H1 (cell line): ENCODE measurements at regions not wholly inside any gene's neighbourhood (a gene's known extent, or its start where the extent isn't known, plus 50 kb on each side); places are given as distances from the start of the nearest gene placed in this dataset.

ENCODE experiments used
- CTCF ChIA-PET: fragments of 300-600 bp; sonication (Branson Sonifier 250); formaldehyde crosslinking; loops from one replicate; lab custom pipeline; 2021; ENCODE audit not compliant: partially characterized antibody; lab: Charles Lee
- POLR2A ChIA-PET: fragments of 300-600 bp; sonication (Branson Sonifier 250); formaldehyde crosslinking; loops from one replicate; lab custom pipeline; 2021; ENCODE audit warnings: inconsistent platforms; ENCODE audit not compliant: partially characterized antibody; lab: Charles Lee
- DNase-seq, 2 experiments: peaks; one replicate each; pipeline versions ENCODE4 v3.0.0 to v3.0.0-alpha.2; 2010 to 2022; ENCODE audit warnings: low spot score in 2 of 2, low read depth in 1 of 2, mixed read lengths in 1 of 2
- FAIRE-seq: peaks from 2 replicates; lab custom pipeline; 2011; peaks lifted over from hg19 to GRCh38; lab: Jason Lieb, UNC
- H2AFZ ChIP-seq: 2 replicates; pipeline ENCODE4 v1.8.1; 2012; ENCODE audit warnings: low read length, inconsistent platforms
- H2AK5ac ChIP-seq: 2 replicates; pipeline ENCODE4 v1.6.1; 2013; ENCODE audit warnings: low read depth, low read length
- H2BK120ac ChIP-seq: replicated peaks from 2 replicates; pipeline ENCODE3; 2013; ENCODE audit warnings: low read depth, low read length, inconsistent platforms
- H2BK12ac ChIP-seq: 2 replicates; pipeline ENCODE4 v1.6.1; 2013; ENCODE audit warnings: low read depth, low read length
- H2BK15ac ChIP-seq: 2 replicates; pipeline ENCODE4 v1.6.1; 2013; ENCODE audit warnings: low read length
- H2BK20ac ChIP-seq: 2 replicates; pipeline ENCODE4 v1.6.1; 2013; ENCODE audit warnings: low read length
- H2BK5ac ChIP-seq: 2 replicates; pipeline ENCODE4 v1.6.1; 2013; ENCODE audit warnings: low read depth, low read length
- H3K14ac ChIP-seq: 2 replicates; pipeline ENCODE4 v1.6.1; 2013; ENCODE audit warnings: inconsistent platforms; ENCODE audit not compliant: insufficient read length
- H3K18ac ChIP-seq: 2 replicates; pipeline ENCODE4 v1.6.1; 2013; ENCODE audit warnings: low read length; ENCODE audit errors: extremely low read depth
- H3K23ac ChIP-seq: 2 replicates; pipeline ENCODE4 v1.6.1; 2013; ENCODE audit warnings: inconsistent platforms; ENCODE audit not compliant: insufficient read length
- H3K23me2 ChIP-seq: 2 replicates; pipeline ENCODE4 v1.6.1; 2013; ENCODE audit warnings: low read depth, low read length
- H3K27ac ChIP-seq: 2 replicates; pipeline ENCODE4 v1.6.1; 2011; ENCODE audit warnings: low read depth, low read length, inconsistent platforms
- H3K27me3 ChIP-seq, 4 experiments: replicated peaks in 1 of 4; 1 replicate in 1 of 4; 2 replicates in 3 of 4; pipeline versions ENCODE4 v1.6.1 to v1.8.1; 2011 to 2013; ENCODE audit warnings: low read length in 3 of 4, mild to moderate bottlenecking in 3 of 4, inconsistent platforms in 2 of 4, mixed read lengths in 2 of 4, moderate library complexity in 1 of 4; ENCODE audit not compliant: control insufficient read depth in 3 of 4, insufficient read depth in 3 of 4; ENCODE audit errors: extremely low read depth in 1 of 4
- H3K36me3 ChIP-seq, 4 experiments: 2 replicates each; pipeline versions ENCODE4 v1.6.1 to v1.8.1; 2011 to 2013; ENCODE audit warnings: mild to moderate bottlenecking in 4 of 4, low read length in 3 of 4, moderate library complexity in 2 of 4, control low read depth in 1 of 4, inconsistent platforms in 1 of 4; ENCODE audit not compliant: insufficient read depth in 4 of 4, control insufficient read depth in 2 of 4
- H3K4ac ChIP-seq: replicated peaks from 2 replicates; pipeline ENCODE3; 2013; ENCODE audit warnings: low read length, low read depth, mixed read lengths, inconsistent platforms; ENCODE audit not compliant: insufficient read length
- H3K4me1 ChIP-seq, 4 experiments: replicated peaks in 1 of 4; 1 replicate in 1 of 4; 2 replicates in 3 of 4; pipeline versions ENCODE4 v1.6.1 to v1.8.1; 2011 to 2013; ENCODE audit warnings: low read length in 3 of 4, inconsistent platforms in 2 of 4, mixed read lengths in 1 of 4; ENCODE audit not compliant: insufficient read depth in 4 of 4, control insufficient read depth in 3 of 4
- H3K4me2 ChIP-seq, 2 experiments: 2 replicates each; pipeline versions ENCODE4 v1.6.1 to v1.8.1; 2011 to 2013; ENCODE audit warnings: low read depth in 2 of 2, low read length in 2 of 2, control low read depth in 1 of 2, inconsistent platforms in 1 of 2, mild to moderate bottlenecking in 1 of 2; ENCODE audit not compliant: insufficient read depth in 1 of 2
- H3K4me3 ChIP-seq, 4 experiments: fragments of 200-600, 300-600 bp in 1 of 4; sonication (generic), shearing (Covaris generic), sonication (Bioruptor Twin) in 1 of 4; 2 replicates each; pipeline versions ENCODE4 v1.5.1 to v1.8.1; 2011 to 2016; ENCODE audit warnings: low read length in 4 of 4, low read depth in 3 of 4, control low read depth in 2 of 4, inconsistent platforms in 2 of 4, mild to moderate bottlenecking in 2 of 4, mixed read lengths in 1 of 4, moderate library complexity in 1 of 4; ENCODE audit not compliant: insufficient read depth in 2 of 4; ENCODE audit errors: extremely low read depth in 1 of 4
- H3K56ac ChIP-seq: replicated peaks from 2 replicates; pipeline ENCODE3; 2013; ENCODE audit warnings: low read depth, mild to moderate bottlenecking, mixed read lengths, low read length, inconsistent platforms; ENCODE audit not compliant: insufficient read length
- H3K79me1 ChIP-seq: 2 replicates; pipeline ENCODE4 v1.6.1; 2013; ENCODE audit warnings: low read depth, low read length, control low read depth
- H3K79me2 ChIP-seq, 2 experiments: 2 replicates each; pipeline versions ENCODE4 v1.6.1 to v1.8.1; 2012 to 2013; ENCODE audit warnings: low read length in 2 of 2, mild to moderate bottlenecking in 2 of 2, inconsistent platforms in 1 of 2; ENCODE audit not compliant: insufficient read depth in 2 of 2, control insufficient read depth in 1 of 2
- H3K9ac ChIP-seq, 4 experiments: replicated peaks in 1 of 4; 1 replicate in 1 of 4; 2 replicates in 3 of 4; pipeline versions ENCODE4 v1.6.1 to v1.8.1; 2011 to 2013; ENCODE audit warnings: low read depth in 3 of 4, low read length in 3 of 4, control low read depth in 2 of 4, mild to moderate bottlenecking in 2 of 4, moderate library complexity in 2 of 4, inconsistent platforms in 1 of 4; ENCODE audit errors: extremely low read depth in 1 of 4
- H3K9me3 ChIP-seq, 2 experiments: 2 replicates each; pipeline versions ENCODE4 v1.6.1 to v1.8.1; 2012 to 2013; ENCODE audit warnings: mild to moderate bottlenecking in 2 of 2, moderate library complexity in 2 of 2, control low read depth in 1 of 2, inconsistent platforms in 1 of 2, low read depth in 1 of 2, low read length in 1 of 2, mixed read lengths in 1 of 2; ENCODE audit not compliant: insufficient read depth in 2 of 2
- H4K20me1 ChIP-seq, 2 experiments: replicated peaks in 1 of 2; 2 replicates each; pipeline versions ENCODE3 to v1.8.1; 2011 to 2013; ENCODE audit warnings: inconsistent platforms in 2 of 2, low read length in 2 of 2, mild to moderate bottlenecking in 1 of 2; ENCODE audit not compliant: insufficient read depth in 2 of 2, control insufficient read depth in 1 of 2
- H4K5ac ChIP-seq: 2 replicates; pipeline ENCODE4 v1.6.1; 2013; ENCODE audit warnings: low read length, low read depth, mixed read lengths, inconsistent platforms; ENCODE audit not compliant: insufficient read length
- H4K8ac ChIP-seq: 2 replicates; pipeline ENCODE4 v1.8.0; 2013; ENCODE audit warnings: mild to moderate bottlenecking, moderate library complexity, low read length, inconsistent platforms; ENCODE audit not compliant: insufficient read depth; ENCODE audit errors: extremely low read depth
- H4K91ac ChIP-seq: replicated peaks from 2 replicates; pipeline ENCODE3; 2013; ENCODE audit warnings: low read length, mixed read lengths, inconsistent platforms; ENCODE audit not compliant: insufficient read length
- CTBP2 ChIP-seq: IDR thresholded peaks from 2 replicates; pipeline ENCODE4 v1.7.0; 2011; ENCODE audit warnings: borderline replicate concordance, mild to moderate bottlenecking, moderate library complexity, mixed read lengths, low read length; ENCODE audit not compliant: insufficient read depth, insufficient read length
- RNF2 ChIP-seq: fragments of 200-900, 300-1000 bp; sonication (generic); IDR thresholded peaks from 2 replicates; pipeline ENCODE4 v1.7.1; 2016; ENCODE audit warnings: borderline replicate concordance, low read depth, mild to moderate bottlenecking, antibody characterized with exemption, low read length; ENCODE audit not compliant: poor library complexity, severe bottlenecking; ENCODE audit errors: missing control alignments
- TBP ChIP-seq: IDR thresholded peaks from 2 replicates; pipeline ENCODE4 v1.6.1; 2011; ENCODE audit warnings: low read depth, low read length, improper control_type of control experiment
- WGBS, 2 experiments: shearing (Covaris generic) in 1 of 2; methylation state at CpG; one replicate each; pipeline versions ENCODE4 v1.1.6 to v1.1.7; 2013 to 2015; ENCODE audit warnings: low lambda C conversion rate in 2 of 2, mixed read lengths in 2 of 2, inconsistent platforms in 1 of 2, low coverage in 1 of 2, missing lambda C conversion rate in 1 of 2; ENCODE audit not compliant: insufficient replicate concordance in 2 of 2, insufficient coverage in 1 of 2, insufficient read length in 1 of 2; ENCODE audit errors: extremely low coverage in 1 of 2, missing lambda C conversion rate in 1 of 2; 5-methylcytosine and 5-hydroxymethylcytosine counted together

DNA sequence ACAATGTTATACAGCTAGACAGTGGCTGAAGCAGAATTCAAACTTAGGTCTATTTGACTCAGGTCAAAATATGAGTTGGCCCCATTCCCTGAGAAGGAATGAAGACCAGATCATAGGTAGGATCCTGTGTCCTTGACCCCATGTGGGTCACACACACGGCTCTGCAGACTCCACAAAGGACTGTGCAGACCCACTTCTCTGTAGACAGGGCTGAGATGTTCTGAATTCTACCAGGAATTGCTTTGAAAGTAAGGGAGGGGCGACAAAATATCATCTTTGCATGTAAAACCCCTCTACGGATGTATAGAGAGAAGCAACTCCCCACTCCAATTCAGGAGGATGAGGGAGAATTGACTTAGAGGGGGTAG is 62.3 kb upstream of the CTIF start:
- Histone ChIP-seq H4K8ac (no peak overlapping the region), H3K4ac (no peak overlapping the region), H3K79me1 (no peaks in the 10 kb centered on the region), H4K20me1 (no peaks in the 10 kb centered on the region), H3K4me1 (no peaks in the 10 kb centered on the region), H3K79me2 (no peaks in the 10 kb centered on the region), H3K18ac (no peak overlapping the region), H3K4me2 (no peak overlapping the region), H3K27ac (no peak overlapping the region), H3K36me3 (no peaks in the 10 kb centered on the region), H3K9me3 (0 out of 4 replicates have a peak, but pooled peaks cover 0 to 2% of the 10 kb centered on the region in 2 experiments), H3K4me3 (no peak overlapping the region), H2AK5ac (no peak overlapping the region), H3K23me2 (no peaks in the 10 kb centered on the region), H3K27me3 (no peaks in the 10 kb centered on the region), H2BK20ac (no peak overlapping the region), H2BK5ac (no peak overlapping the region), H3K23ac (no peak overlapping the region), H2BK120ac (no peak overlapping the region), H3K9ac (no peak overlapping the region), H3K14ac (no peak overlapping the region), H4K5ac (no peak overlapping the region), H3K56ac (no peak overlapping the region), H2BK12ac (no peak overlapping the region), H2AFZ (no peak overlapping the region; the same call in 1 of the 2 replicates), H4K91ac (no peak overlapping the region), H2BK15ac (no peak overlapping the region)
- TF ChIP-seq CTBP2 (no peak), TBP (no peak), RNF2 (no peak)
- ChIA-PET POLR2A (interaction anchor here (0.8 kb wide), 1 partner anchor 1011 kb away, joined by 3 read pairs; the partner anchor contains the start of gene C18orf32), CTCF (interaction anchor here (0.6 to 5.1 kb wide), 42 partner anchors 10 to 759 kb away, joined by 3 to 46 read pairs (median 4); partner anchors contain the start of gene CTIF)
- no peak for DNase-seq
- no peak for FAIRE-seq
- 85% methylated on average over 3 of the region's 3 CpGs; no CpG with 5 or more reads in 1 of the 2 experiments for WGBS, 2 experiments
